ENCODE measurements at regions not wholly inside any gene's neighbourhood (a gene's known extent, or its start where the extent isn't known, plus 50 kb on each side); places are given as distances from the start of the nearest gene placed in this dataset.

GRCh38 chr10:84074521-84074920 lies 64.8 kb upstream of the GHITM start:
- DNase-seq: no peak

- no peak for DNase-seq
Measured at GRCh38 chr10:84075226-84076046, 63.9 kb upstream of the GHITM start.

- DNase-seq: no peak
Measured at GRCh38 chr10:84076047-84076388, 63.3 kb upstream of the GHITM start.

GRCh38 chr10:84076540-84077195 lies 62.6 kb upstream of the GHITM start:
- DNase-seq: no peak

GRCh38 chr10:84077768-84078167 lies 61.5 kb upstream of the GHITM start:
- no peak for DNase-seq

- DNase-seq: no peak
Measured at GRCh38 chr10:84078771-84079170, 60.5 kb upstream of the GHITM start.

- no peak for DNase-seq
Measured at GRCh38 chr10:84084342-84084741, 55.0 kb upstream of the GHITM start.

- no peak for DNase-seq
Measured at GRCh38 chr10:84087202-84087601, 52.1 kb upstream of the GHITM start.

GRCh38 chr10:84088626-84089025 lies 50.7 kb upstream of the GHITM start:
- DNase-seq: no peak

GRCh38 chr10:84089162-84089561 lies 50.1 kb upstream of the GHITM start:
- DNase-seq: no peak

All from T-helper 2 cell (primary cell).